ENCODE measurements at regions not wholly inside any gene's neighbourhood (a gene's known extent, or its start where the extent isn't known, plus 50 kb on each side); places are given as distances from the start of the nearest gene placed in this dataset.

DNA sequence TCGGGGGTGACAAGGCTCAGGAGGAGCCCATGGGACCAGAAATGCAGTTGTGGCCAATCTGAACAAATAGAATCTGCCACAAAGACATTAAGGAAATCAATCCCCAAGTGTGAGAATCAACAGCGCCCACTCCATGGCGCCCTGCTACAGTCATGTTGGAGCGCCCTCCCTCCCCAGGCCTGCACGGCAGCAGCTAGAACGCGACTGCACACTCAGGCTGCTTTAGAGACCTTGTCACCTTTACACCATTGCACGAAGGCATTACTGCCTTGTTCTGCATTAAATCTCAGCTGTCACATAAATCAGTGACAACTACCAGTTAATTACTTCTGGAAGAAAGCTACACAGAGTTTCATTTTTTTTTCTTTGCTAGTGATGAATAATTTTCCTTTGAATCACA lies 98.7 kb upstream of the SPIN1 start:
- FAIRE-seq (no peak), DNase-seq (no peak)
- Histone ChIP-seq H3K27ac (ENCODE audit: low read depth in 2 of 2, low read length in 2 of 2) (no peak overlapping the region), H3K4me1 (ENCODE audit: control insufficient read depth in 2 of 3, insufficient read depth in 2 of 3, low read depth in 1 of 3, low read length in 3 of 3) (no peaks in the 10 kb centered on the region), H3K36me3 (ENCODE audit: control insufficient read depth in 2 of 3, insufficient read depth in 3 of 3, low read length in 3 of 3) (no peaks in the 10 kb centered on the region), H3K4me3 (ENCODE audit: low read length in 3 of 3) (no peak overlapping the region), H3K9me3 (ENCODE audit: control insufficient read depth in 2 of 3, insufficient read depth in 1 of 3, low read length in 3 of 3) (no peaks in the 10 kb centered on the region), H3K27me3 (ENCODE audit: control insufficient read depth, insufficient read depth, low read length) (no peaks in the 10 kb centered on the region), H3K9ac (ENCODE audit: low read length in 3 of 3) (no peak overlapping the region)
- intact Hi-C loops (cut with DNase I): no loop called here
- TF ChIP-seq, protein P1, sequence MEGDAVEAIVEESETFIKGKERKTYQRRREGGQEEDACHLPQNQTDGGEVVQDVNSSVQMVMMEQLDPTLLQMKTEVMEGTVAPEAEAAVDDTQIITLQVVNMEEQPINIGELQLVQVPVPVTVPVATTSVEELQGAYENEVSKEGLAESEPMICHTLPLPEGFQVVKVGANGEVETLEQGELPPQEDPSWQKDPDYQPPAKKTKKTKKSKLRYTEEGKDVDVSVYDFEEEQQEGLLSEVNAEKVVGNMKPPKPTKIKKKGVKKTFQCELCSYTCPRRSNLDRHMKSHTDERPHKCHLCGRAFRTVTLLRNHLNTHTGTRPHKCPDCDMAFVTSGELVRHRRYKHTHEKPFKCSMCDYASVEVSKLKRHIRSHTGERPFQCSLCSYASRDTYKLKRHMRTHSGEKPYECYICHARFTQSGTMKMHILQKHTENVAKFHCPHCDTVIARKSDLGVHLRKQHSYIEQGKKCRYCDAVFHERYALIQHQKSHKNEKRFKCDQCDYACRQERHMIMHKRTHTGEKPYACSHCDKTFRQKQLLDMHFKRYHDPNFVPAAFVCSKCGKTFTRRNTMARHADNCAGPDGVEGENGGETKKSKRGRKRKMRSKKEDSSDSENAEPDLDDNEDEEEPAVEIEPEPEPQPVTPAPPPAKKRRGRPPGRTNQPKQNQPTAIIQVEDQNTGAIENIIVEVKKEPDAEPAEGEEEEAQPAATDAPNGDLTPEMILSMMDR (IDR thresholded peaks at IDR 0.05; ENCODE audit: borderline replicate concordance, extremely low read depth, insufficient read depth): no peak

DNA sequence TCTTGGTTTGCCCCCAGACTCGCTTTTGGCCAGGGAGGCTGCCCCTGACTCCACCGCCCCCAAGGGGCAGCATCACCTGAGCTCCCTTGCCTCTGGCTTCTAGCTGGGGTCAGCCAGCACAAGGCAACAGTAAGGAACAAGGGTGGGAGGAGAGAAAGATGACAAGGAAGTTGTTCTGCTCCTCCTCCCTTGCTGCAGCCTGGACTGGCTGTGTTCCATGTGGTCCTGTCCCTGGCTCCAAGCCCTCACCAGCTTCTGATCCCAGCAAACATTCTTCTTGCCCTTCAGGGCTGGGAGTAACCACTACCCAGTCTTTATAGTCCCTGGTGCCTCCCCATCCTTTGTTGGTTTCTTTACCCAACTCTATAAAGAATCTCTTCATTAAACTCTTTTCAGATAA lies 100.3 kb upstream of the SPIN1 start:
- H3K36me3 ChIP-seq (ENCODE audit: control insufficient read depth in 2 of 3, insufficient read depth in 3 of 3, low read length in 3 of 3): no peaks in the 10 kb centered on the region
- TF ChIP-seq, protein P1 (IDR thresholded peaks at IDR 0.05; ENCODE audit: borderline replicate concordance, extremely low read depth, insufficient read depth): no peak
- DNase-seq: no peak
- H3K4me1 ChIP-seq (ENCODE audit: control insufficient read depth in 2 of 3, insufficient read depth in 2 of 3, low read depth in 1 of 3, low read length in 3 of 3): no peaks in the 10 kb centered on the region
- intact Hi-C loops (cut with DNase I): no loop called here
- no peaks in the 10 kb centered on the region for H3K9me3 ChIP-seq (ENCODE audit: control insufficient read depth in 2 of 3, insufficient read depth in 1 of 3, low read length in 3 of 3)
- no peaks in the 10 kb centered on the region for H3K27me3 ChIP-seq (ENCODE audit: control insufficient read depth, insufficient read depth, low read length)
- no peak overlapping the region for H3K9ac ChIP-seq (ENCODE audit: low read length in 3 of 3)
- no peak overlapping the region for H3K4me3 ChIP-seq (ENCODE audit: low read length in 3 of 3)
- no peak overlapping the region for H3K27ac ChIP-seq (ENCODE audit: low read depth in 2 of 2, low read length in 2 of 2)
- no peak for FAIRE-seq

DNA sequence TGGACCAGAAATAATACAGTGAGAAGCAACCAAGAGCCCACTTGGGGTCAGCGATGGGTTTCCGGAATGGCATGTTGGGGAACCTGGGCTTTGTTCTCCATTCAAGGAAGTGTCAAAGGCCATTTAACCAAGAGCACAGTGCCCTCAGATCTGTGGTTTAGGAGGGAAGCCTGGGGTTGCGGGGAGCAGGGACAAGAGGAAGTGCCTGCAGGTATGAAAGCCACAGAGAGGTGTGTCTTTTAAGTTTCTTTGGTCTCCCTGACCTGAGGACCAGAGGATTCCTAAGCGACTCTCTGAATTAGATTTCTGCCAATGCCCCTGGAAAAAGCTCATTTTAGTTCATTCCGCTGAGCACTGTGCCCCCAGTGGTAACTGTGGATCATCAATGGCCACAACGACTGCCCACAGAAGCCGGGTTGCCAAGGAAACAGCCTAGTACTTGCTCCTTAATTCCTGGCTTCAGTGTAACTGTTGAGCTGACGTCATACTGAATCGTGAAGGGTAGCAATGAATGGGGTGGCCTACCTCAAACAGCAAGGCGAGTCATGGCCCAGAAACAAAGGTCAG lies 107.3 kb upstream of the SPIN1 start:
- Histone ChIP-seq H3K9ac (ENCODE audit: low read length in 3 of 3) (no peak overlapping the region), H3K4me1 (ENCODE audit: control insufficient read depth in 2 of 3, insufficient read depth in 2 of 3, low read depth in 1 of 3, low read length in 3 of 3) (no peaks in the 10 kb centered on the region), H3K36me3 (ENCODE audit: control insufficient read depth in 2 of 3, insufficient read depth in 3 of 3, low read length in 3 of 3) (no peaks in the 10 kb centered on the region), H3K9me3 (ENCODE audit: control insufficient read depth in 2 of 3, insufficient read depth in 1 of 3, low read length in 3 of 3) (no peaks in the 10 kb centered on the region), H3K27me3 (ENCODE audit: control insufficient read depth, insufficient read depth, low read length) (no peaks in the 10 kb centered on the region), H3K4me3 (ENCODE audit: low read length in 3 of 3) (no peak overlapping the region), H3K27ac (ENCODE audit: low read depth in 2 of 2, low read length in 2 of 2) (no peak overlapping the region)
- peak in 2 of 5 donors; percentile 18 to 46 for DNase-seq
- intact Hi-C loops (cut with DNase I): no loop called here
- no peak for FAIRE-seq
- TF ChIP-seq, protein P1 (IDR thresholded peaks at IDR 0.05; ENCODE audit: borderline replicate concordance, extremely low read depth, insufficient read depth): no peak

DNA sequence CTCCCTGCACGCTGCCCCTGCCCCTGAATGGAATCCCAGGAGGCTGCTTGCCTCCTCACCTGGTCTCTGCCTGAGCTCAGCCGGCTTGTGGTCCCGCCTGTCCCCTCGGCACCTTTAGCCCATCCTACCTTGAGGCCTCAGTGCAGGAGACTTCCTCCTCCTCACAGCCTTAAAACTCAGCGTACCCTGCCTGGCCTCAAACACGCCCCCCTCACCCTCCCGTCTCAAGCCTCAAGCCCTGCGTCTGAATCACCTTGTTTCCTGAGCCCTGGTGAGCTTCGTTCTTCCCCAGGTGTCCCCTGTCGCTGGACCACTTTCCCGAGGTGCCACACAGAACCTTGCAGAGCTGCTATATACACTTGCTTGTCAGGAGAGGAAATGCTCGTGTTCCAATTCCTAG lies 110.2 kb upstream of the SPIN1 start:
- Histone ChIP-seq H3K36me3 (ENCODE audit: control insufficient read depth in 2 of 3, insufficient read depth in 3 of 3, low read length in 3 of 3) (no peaks in the 10 kb centered on the region), H3K27me3 (ENCODE audit: control insufficient read depth, insufficient read depth, low read length) (no peaks in the 10 kb centered on the region), H3K4me3 (ENCODE audit: low read length in 3 of 3) (no peak overlapping the region), H3K9me3 (ENCODE audit: control insufficient read depth in 2 of 3, insufficient read depth in 1 of 3, low read length in 3 of 3) (no peaks in the 10 kb centered on the region), H3K27ac (ENCODE audit: low read depth in 2 of 2, low read length in 2 of 2) (no peak overlapping the region), H3K4me1 (ENCODE audit: control insufficient read depth in 2 of 3, insufficient read depth in 2 of 3, low read depth in 1 of 3, low read length in 3 of 3) (no peaks in the 10 kb centered on the region), H3K9ac (ENCODE audit: low read length in 3 of 3) (no peak overlapping the region)
- TF ChIP-seq, protein P1 (IDR thresholded peaks at IDR 0.05; ENCODE audit: borderline replicate concordance, extremely low read depth, insufficient read depth): no peak
- FAIRE-seq (no peak), DNase-seq (no peak)
- intact Hi-C loops (cut with DNase I): no loop called here

All from kidney (tissue), 13 donors.